Loucy (cell line): ENCODE measurements at regions not wholly inside any gene's neighbourhood (a gene's known extent, or its start where the extent isn't known, plus 50 kb on each side); places are given as distances from the start of the nearest gene placed in this dataset.

Experiments used
- EZH2phosphoT487 ChIP-seq: fragments of 200-600 bp; IDR thresholded peaks from 2 replicates; pipeline ENCODE4 v1.6.1; 2018; ENCODE audit warnings: antibody characterized with exemption, mild to moderate bottlenecking, moderate library complexity, borderline replicate concordance
- TF ChIP-seq, protein P1 (sequence below): fragments of 200-600 bp; sonication (generic); conservative IDR thresholded peaks from 2 replicates; pipeline ENCODE4 v1.5.1; 2014; ENCODE audit warnings: mild to moderate bottlenecking, antibody characterized with exemption, low read length

DNA sequence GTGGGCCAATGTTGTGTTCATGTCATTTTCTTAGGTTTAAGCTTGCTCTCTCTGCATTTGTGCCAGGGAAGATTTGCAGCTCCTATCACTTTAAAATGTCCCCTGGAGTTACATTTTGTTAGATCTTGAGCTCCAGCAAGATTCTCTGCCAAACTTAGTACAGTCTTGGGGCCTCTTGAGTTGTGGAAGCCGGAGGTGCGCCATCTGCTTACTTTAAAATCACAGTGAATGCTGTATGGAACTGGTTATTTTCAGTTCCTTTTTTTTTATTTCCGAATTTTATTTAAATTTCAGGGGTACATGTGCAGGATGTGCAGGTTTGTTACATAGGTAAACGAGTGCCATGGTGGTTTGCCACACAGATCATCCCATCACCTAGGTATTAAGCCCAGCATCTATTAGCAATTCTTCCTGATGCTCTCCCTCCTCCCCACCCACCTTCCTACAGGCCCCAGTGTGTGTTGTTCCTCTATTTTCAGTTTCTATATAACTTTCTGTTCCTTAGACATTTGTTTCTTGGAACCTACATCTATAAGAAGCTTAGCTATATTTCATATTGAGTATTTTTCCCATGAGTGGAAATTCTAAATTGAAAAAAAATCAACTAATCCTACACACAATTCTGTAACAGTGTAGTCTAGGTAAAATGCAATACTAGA is 114.4 kb upstream of the CREB5 start:
- TF ChIP-seq, protein P1, sequence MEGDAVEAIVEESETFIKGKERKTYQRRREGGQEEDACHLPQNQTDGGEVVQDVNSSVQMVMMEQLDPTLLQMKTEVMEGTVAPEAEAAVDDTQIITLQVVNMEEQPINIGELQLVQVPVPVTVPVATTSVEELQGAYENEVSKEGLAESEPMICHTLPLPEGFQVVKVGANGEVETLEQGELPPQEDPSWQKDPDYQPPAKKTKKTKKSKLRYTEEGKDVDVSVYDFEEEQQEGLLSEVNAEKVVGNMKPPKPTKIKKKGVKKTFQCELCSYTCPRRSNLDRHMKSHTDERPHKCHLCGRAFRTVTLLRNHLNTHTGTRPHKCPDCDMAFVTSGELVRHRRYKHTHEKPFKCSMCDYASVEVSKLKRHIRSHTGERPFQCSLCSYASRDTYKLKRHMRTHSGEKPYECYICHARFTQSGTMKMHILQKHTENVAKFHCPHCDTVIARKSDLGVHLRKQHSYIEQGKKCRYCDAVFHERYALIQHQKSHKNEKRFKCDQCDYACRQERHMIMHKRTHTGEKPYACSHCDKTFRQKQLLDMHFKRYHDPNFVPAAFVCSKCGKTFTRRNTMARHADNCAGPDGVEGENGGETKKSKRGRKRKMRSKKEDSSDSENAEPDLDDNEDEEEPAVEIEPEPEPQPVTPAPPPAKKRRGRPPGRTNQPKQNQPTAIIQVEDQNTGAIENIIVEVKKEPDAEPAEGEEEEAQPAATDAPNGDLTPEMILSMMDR, result no peak
- no peak for TF ChIP-seq EZH2phosphoT487
